ENCODE measurements at regions not wholly inside any gene's neighbourhood (a gene's known extent, or its start where the extent isn't known, plus 50 kb on each side); places are given as distances from the start of the nearest gene placed in this dataset.

- Histone ChIP-seq H3K36me3 (no peaks in the 10 kb centered on the region), H3K27ac (no peak overlapping the region), H3K27me3 (no peaks in the 10 kb centered on the region), H3K9me3 (no peaks in the 10 kb centered on the region), H3K4me1 (no peaks in the 10 kb centered on the region), H3K4me3 (no peak overlapping the region)
- no peak for TF ChIP-seq POLR2A (IDR thresholded peaks at IDR 0.05)
- no peak for TF ChIP-seq CTCF (IDR thresholded peaks at IDR 0.05)
- DNase-seq, result no peak
These were observed 758.3 kb downstream of the FAM181B start for GRCh38 chr11:81975261-81975900.

- Histone ChIP-seq H3K36me3 (no peaks in the 10 kb centered on the region), H3K27ac (no peak overlapping the region), H3K27me3 (no peaks in the 10 kb centered on the region), H3K9me3 (no peaks in the 10 kb centered on the region), H3K4me3 (no peak overlapping the region), H3K4me1 (no peaks in the 10 kb centered on the region)
- TF ChIP-seq CTCF (IDR thresholded peaks at IDR 0.05) (no peak), POLR2A (IDR thresholded peaks at IDR 0.05) (no peak)
- DNase-seq, result no peak
These were observed 762.8 kb downstream of the FAM181B start for GRCh38 chr11:81970886-81971285.

GRCh38 chr11:81967242-81967641 lies 766.4 kb downstream of the FAM181B start:
- no peak overlapping the region for H3K27ac ChIP-seq
- no peak for TF ChIP-seq POLR2A (IDR thresholded peaks at IDR 0.05)
- no peak for TF ChIP-seq CTCF (IDR thresholded peaks at IDR 0.05)
- H3K9me3 ChIP-seq, result no peaks in the 10 kb centered on the region
- H3K27me3 ChIP-seq, result no peaks in the 10 kb centered on the region
- no peak overlapping the region for H3K4me3 ChIP-seq
- no peaks in the 10 kb centered on the region for H3K4me1 ChIP-seq
- DNase-seq, result no peak
- H3K36me3 ChIP-seq, result no peaks in the 10 kb centered on the region

GRCh38 chr11:81966340-81966739 lies 767.3 kb downstream of the FAM181B start:
- Histone ChIP-seq H3K4me3 (no peak overlapping the region), H3K36me3 (no peaks in the 10 kb centered on the region), H3K9me3 (no peaks in the 10 kb centered on the region), H3K4me1 (no peaks in the 10 kb centered on the region), H3K27me3 (no peaks in the 10 kb centered on the region), H3K27ac (no peak overlapping the region)
- TF ChIP-seq CTCF (IDR thresholded peaks at IDR 0.05), result no peak
- no peak for TF ChIP-seq POLR2A (IDR thresholded peaks at IDR 0.05)
- no peak for DNase-seq

GRCh38 chr11:81963018-81963417 lies 770.6 kb downstream of the FAM181B start:
- no peak for DNase-seq
- Histone ChIP-seq H3K4me3 (no peak overlapping the region), H3K36me3 (no peaks in the 10 kb centered on the region), H3K4me1 (no peaks in the 10 kb centered on the region), H3K27ac (no peak overlapping the region), H3K27me3 (no peaks in the 10 kb centered on the region), H3K9me3 (no peaks in the 10 kb centered on the region)
- TF ChIP-seq CTCF (IDR thresholded peaks at IDR 0.05), result peak in 2 of 6 experiments; percentile 15 to 19
- TF ChIP-seq POLR2A (IDR thresholded peaks at IDR 0.05), result no peak

- Histone ChIP-seq H3K27ac (no peak overlapping the region), H3K4me3 (no peak overlapping the region), H3K4me1 (no peaks in the 10 kb centered on the region), H3K27me3 (no peaks in the 10 kb centered on the region), H3K9me3 (no peaks in the 10 kb centered on the region), H3K36me3 (no peaks in the 10 kb centered on the region)
- DNase-seq, result no peak
- TF ChIP-seq CTCF (IDR thresholded peaks at IDR 0.05) (no peak), POLR2A (IDR thresholded peaks at IDR 0.05) (no peak)
These were observed 773.2 kb downstream of the FAM181B start for GRCh38 chr11:81960443-81960842.

All from Peyer's patch (tissue), 4 donors.